ENCODE measurements at regions not wholly inside any gene's neighbourhood (a gene's known extent, or its start where the extent isn't known, plus 50 kb on each side); places are given as distances from the start of the nearest gene placed in this dataset.

- TF ChIP-seq ATF2 (IDR thresholded peaks at IDR 0.05; ENCODE audit: low read length) (no peak), TAF7 (optimal IDR thresholded peaks at IDR 0.05; ENCODE audit: borderline replicate concordance, low read depth, low read length) (no peak), CEBPB (IDR thresholded peaks at IDR 0.05; ENCODE audit: low read depth, low read length) (no peak), RXRA (IDR thresholded peaks at IDR 0.05; ENCODE audit: insufficient read depth, low read depth, low read length) (no peak)
Observed at GRCh38 chr5:8949908-8950307, 596.0 kb downstream of the SEMA5A start (continued).

Data from H1 (cell line).